Occipital lobe (tissue), 1 donor: ENCODE measurements at regions not wholly inside any gene's neighbourhood (a gene's known extent, or its start where the extent isn't known, plus 50 kb on each side); places are given as distances from the start of the nearest gene placed in this dataset.

ENCODE experiments used
- DNase-seq: peaks from one replicate; lab custom pipeline; 2025; lab: John Stamatoyannopoulos, UW

- DNase-seq: no peak
Measured at GRCh38 chr4:65126200-65126599, 544.1 kb downstream of the EPHA5 start.

- no peak for DNase-seq
Measured at GRCh38 chr4:65120287-65120686, 550.0 kb downstream of the EPHA5 start.

- no peak for DNase-seq
Measured at GRCh38 chr4:65102419-65102818, 567.9 kb downstream of the EPHA5 start.

- DNase-seq: no peak
Measured at GRCh38 chr4:65096630-65097029, 573.7 kb downstream of the EPHA5 start.

- no peak for DNase-seq
Measured at GRCh38 chr4:65089666-65090065, 580.6 kb downstream of the EPHA5 start.

GRCh38 chr4:65083076-65083475, 587.2 kb downstream of the EPHA5 start:
- DNase-seq: no peak

- no peak for DNase-seq
Measured at GRCh38 chr4:65071564-65071963, 598.7 kb downstream of the EPHA5 start.

- DNase-seq: no peak
Measured at GRCh38 chr4:65069177-65069576, 601.1 kb downstream of the EPHA5 start.

- no peak for DNase-seq
Measured at GRCh38 chr4:65066106-65066505, 604.2 kb downstream of the EPHA5 start.

GRCh38 chr4:65063601-65064000, 606.7 kb downstream of the EPHA5 start:
- DNase-seq: no peak

- no peak for DNase-seq
Measured at GRCh38 chr4:65050786-65051185, 619.5 kb downstream of the EPHA5 start.

GRCh38 chr4:65046192-65047133, 623.8 kb downstream of the EPHA5 start:
- no peak for DNase-seq

GRCh38 chr4:65033899-65034298, 624.6 kb upstream of the TECRL start:
- DNase-seq: no peak

GRCh38 chr4:65028592-65028991, 619.3 kb upstream of the TECRL start:
- DNase-seq: no peak

- no peak for DNase-seq
Measured at GRCh38 chr4:65023883-65024670, 614.8 kb upstream of the TECRL start.

GRCh38 chr4:65023081-65023480, 613.8 kb upstream of the TECRL start:
- no peak for DNase-seq

- DNase-seq: no peak
Measured at GRCh38 chr4:65021737-65022136, 612.5 kb upstream of the TECRL start.

- no peak for DNase-seq
Measured at GRCh38 chr4:65021149-65021548, 611.9 kb upstream of the TECRL start.

GRCh38 chr4:65019775-65020174, 610.5 kb upstream of the TECRL start:
- DNase-seq: no peak

- no peak for DNase-seq
Measured at GRCh38 chr4:65018313-65018712, 609.1 kb upstream of the TECRL start.

- no peak for DNase-seq
Measured at GRCh38 chr4:65014078-65014477, 604.8 kb upstream of the TECRL start.

- DNase-seq: no peak
Measured at GRCh38 chr4:65007841-65008439, 598.7 kb upstream of the TECRL start.
